Natural killer cell treated with Interleukin-12 subunit alpha and Interleukin-12 subunit beta and Interleukin-15 and Interleukin-18, amount 100 ng/mL, for 72 hours (primary cell): ENCODE measurements at regions not wholly inside any gene's neighbourhood (a gene's known extent, or its start where the extent isn't known, plus 50 kb on each side); places are given as distances from the start of the nearest gene placed in this dataset.

Experiments
- ATAC-seq, 2 donors: fragments of 150-1000 bp; cut with Tn5 transposase in 1 of 2; sonication (Bioruptor Pico), chemical (Tn5 transposase) in 1 of 2; 2 replicates each; pipeline ENCODE4 v1.10.0; 2021
- DNase-seq: peaks from one replicate; pipeline ENCODE4 v3.0.0; 2022; ENCODE audit warnings: low spot score
- H3K27ac Mint-ChIP-seq, 2 donors: 1 replicate in 1 of 2; 2 replicates in 1 of 2; pipeline ENCODE4 v1.8.0; 2022; ENCODE audit warnings: mixed read lengths in 2 of 2, mild to moderate bottlenecking in 1 of 2, moderate library complexity in 1 of 2
- H3K27me3 Mint-ChIP-seq, 2 donors: 1 replicate in 1 of 2; 2 replicates in 1 of 2; pipeline ENCODE4 v1.8.0; 2022; ENCODE audit warnings: mixed read lengths in 2 of 2
- H3K36me3 Mint-ChIP-seq: one replicate; pipeline ENCODE4 v1.8.0; 2022; ENCODE audit warnings: mixed read lengths
- H3K4me1 Mint-ChIP-seq, 2 donors: 1 replicate in 1 of 2; 2 replicates in 1 of 2; pipeline ENCODE4 v1.8.0; 2022; ENCODE audit warnings: low read depth in 2 of 2, mixed read lengths in 2 of 2, mild to moderate bottlenecking in 1 of 2
- H3K4me3 Mint-ChIP-seq: one replicate; pipeline ENCODE4 v1.8.0; 2022; ENCODE audit warnings: mixed read lengths
- H3K9me3 Mint-ChIP-seq: 2 replicates; pipeline ENCODE4 v1.8.0; 2022; ENCODE audit warnings: mixed read lengths

- Mint-ChIP-seq H3K4me1 (no peaks in the 10 kb centered on the region), H3K9me3 (no peaks in the 10 kb centered on the region), H3K27me3 (peaks cover 0 to 8% of the 10 kb centered on the region in 2 donors), H3K27ac (no peak overlapping the region), H3K36me3 (no peaks in the 10 kb centered on the region), H3K4me3 (no peak overlapping the region)
- ATAC-seq (no peak), DNase-seq (no peak)
Observed at GRCh38 chr12:127065595-127065994, 1201.4 kb upstream of the TMEM132C start.

GRCh38 chr12:127070515-127071157 is 1196.3 kb upstream of the TMEM132C start:
- Mint-ChIP-seq H3K4me3 (no peak overlapping the region), H3K9me3 (no peaks in the 10 kb centered on the region), H3K27me3 (peaks cover 3 to 31% of the 10 kb centered on the region in 2 donors), H3K27ac (no peak overlapping the region), H3K36me3 (no peaks in the 10 kb centered on the region), H3K4me1 (no peaks in the 10 kb centered on the region)
- ATAC-seq (no peak), DNase-seq (no peak)

DNA sequence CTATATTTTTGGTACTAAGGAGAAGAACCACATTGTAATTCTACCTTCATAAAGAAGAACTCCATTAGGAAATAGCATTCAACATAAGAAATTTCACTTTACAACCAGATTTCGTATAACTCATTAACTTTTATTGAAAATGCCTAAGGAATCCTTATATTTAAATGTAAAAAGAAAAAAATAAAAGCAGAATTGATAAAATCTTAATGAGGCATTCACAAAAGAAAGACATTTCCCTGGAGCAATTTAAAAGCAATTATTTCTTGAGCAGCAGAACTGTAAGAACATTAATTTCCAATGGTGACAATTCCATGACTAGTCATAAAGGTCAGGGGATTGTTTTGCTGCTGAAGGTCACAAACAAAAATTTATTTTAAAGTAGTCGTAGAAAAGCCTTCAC is 1192.8 kb upstream of the TMEM132C start:
- H3K4me3 Mint-ChIP-seq = no peak overlapping the region
- DNase-seq (no peak), ATAC-seq (no peak)
- H3K4me1 Mint-ChIP-seq = no peaks in the 10 kb centered on the region
- no peaks in the 10 kb centered on the region for H3K9me3 Mint-ChIP-seq
- H3K36me3 Mint-ChIP-seq = no peaks in the 10 kb centered on the region
- peaks cover 7 to 46% of the 10 kb centered on the region in 2 donors for H3K27me3 Mint-ChIP-seq
- no peak overlapping the region for H3K27ac Mint-ChIP-seq

GRCh38 chr12:127075981-127076380 is 1191.0 kb upstream of the TMEM132C start:
- Mint-ChIP-seq H3K27me3 (peaks cover 7 to 46% of the 10 kb centered on the region in 2 donors), H3K9me3 (no peaks in the 10 kb centered on the region), H3K36me3 (no peaks in the 10 kb centered on the region), H3K4me1 (no peaks in the 10 kb centered on the region), H3K27ac (no peak overlapping the region), H3K4me3 (no peak overlapping the region)
- DNase-seq (no peak), ATAC-seq (no peak)

DNA sequence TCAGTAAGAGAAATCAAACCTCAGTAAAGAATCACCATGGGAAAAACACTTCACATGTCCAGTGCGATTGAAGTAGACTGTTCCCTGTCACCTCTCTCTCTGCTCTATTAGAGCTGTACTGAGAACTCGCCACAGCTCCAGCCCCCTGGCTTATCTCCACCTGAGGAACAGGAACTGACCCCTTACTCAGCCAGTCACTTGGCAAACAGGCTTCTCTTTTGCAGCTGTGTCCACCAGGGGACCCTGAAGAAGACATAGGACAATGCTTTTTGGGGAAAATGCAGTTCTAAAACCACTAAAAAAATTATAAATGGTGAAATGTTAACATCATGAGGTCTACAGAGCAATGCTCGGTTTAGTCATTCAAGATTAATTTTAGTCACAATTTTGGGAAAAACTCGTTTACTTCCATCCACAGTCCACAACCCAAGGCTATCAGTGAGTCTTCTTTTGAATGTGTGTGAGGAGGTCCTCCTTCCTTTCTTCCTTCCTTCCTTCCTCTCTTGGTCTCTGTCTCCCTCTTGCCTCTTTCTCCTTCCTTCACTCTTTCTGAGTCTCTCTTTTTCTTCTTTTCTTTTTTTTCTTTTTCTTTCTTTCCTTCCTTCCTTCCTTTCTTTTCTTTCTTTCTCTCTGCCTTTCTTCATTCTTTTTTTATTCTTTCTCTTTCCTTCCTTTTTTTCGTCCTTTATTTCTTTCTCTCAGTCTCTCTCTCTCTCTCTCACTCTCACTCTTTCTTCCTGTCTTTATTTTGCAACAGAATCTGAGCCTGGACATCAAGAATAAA is 1189.5 kb upstream of the TMEM132C start:
- no peaks in the 10 kb centered on the region for H3K36me3 Mint-ChIP-seq
- no peak overlapping the region for H3K4me3 Mint-ChIP-seq

GRCh38 chr12:127078577-127079350 is 1188.2 kb upstream of the TMEM132C start:
- peaks cover 4 to 6% of the 10 kb centered on the region in 2 donors for H3K4me1 Mint-ChIP-seq
- no peaks in the 10 kb centered on the region for H3K36me3 Mint-ChIP-seq
- no peaks in the 10 kb centered on the region for H3K9me3 Mint-ChIP-seq
- peaks cover 7 to 29% of the 10 kb centered on the region in 2 donors for H3K27me3 Mint-ChIP-seq
- no peak overlapping the region for H3K4me3 Mint-ChIP-seq
- DNase-seq (no peak), ATAC-seq (no peak)
- H3K27ac Mint-ChIP-seq = no peak overlapping the region

More for the DNA sequence above, 1189.5 kb upstream of the TMEM132C start:
- Mint-ChIP-seq H3K27me3 (peaks cover 7 to 33% of the 10 kb centered on the region in 2 donors), H3K4me1 (no peaks in the 10 kb centered on the region), H3K27ac (no peak overlapping the region), H3K9me3 (no peaks in the 10 kb centered on the region)
- DNase-seq (no peak), ATAC-seq (no peak)

- DNase-seq (no peak), ATAC-seq (no peak)
- Mint-ChIP-seq H3K27me3 (peaks cover 7 to 25% of the 10 kb centered on the region in 2 donors), H3K36me3 (no peaks in the 10 kb centered on the region), H3K27ac (no peak overlapping the region), H3K4me1 (peaks cover 4 to 10% of the 10 kb centered on the region in 2 donors), H3K4me3 (no peak overlapping the region), H3K9me3 (no peaks in the 10 kb centered on the region)
Observed at GRCh38 chr12:127079636-127080035, 1187.3 kb upstream of the TMEM132C start.

DNA sequence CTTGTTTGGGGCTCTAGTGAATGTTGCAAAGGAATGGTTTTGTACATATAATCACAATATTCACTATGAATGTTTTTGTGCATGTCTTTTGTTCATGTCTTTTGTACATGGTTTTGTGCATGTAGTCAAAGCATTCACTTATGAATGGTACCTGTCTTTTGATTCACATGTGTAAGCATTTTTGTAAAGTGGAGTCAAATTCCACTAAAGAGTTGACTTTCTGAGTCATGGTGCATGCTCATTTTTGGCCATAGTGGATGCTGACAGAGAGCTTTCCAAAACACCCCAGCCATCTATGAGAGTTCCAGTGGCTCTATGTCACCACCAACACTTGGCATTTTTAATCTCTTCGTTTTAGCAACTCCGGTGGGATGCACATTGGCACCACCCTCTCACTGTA is 1185.9 kb upstream of the TMEM132C start:
- no peak overlapping the region for H3K4me3 Mint-ChIP-seq
- DNase-seq = no peak
- no peak for ATAC-seq
- peaks cover 3 to 10% of the 10 kb centered on the region in 2 donors for H3K27me3 Mint-ChIP-seq
- peaks cover 4 to 10% of the 10 kb centered on the region in 2 donors for H3K4me1 Mint-ChIP-seq
- no peak overlapping the region for H3K27ac Mint-ChIP-seq
- no peaks in the 10 kb centered on the region for H3K9me3 Mint-ChIP-seq
- H3K36me3 Mint-ChIP-seq = no peaks in the 10 kb centered on the region

DNA sequence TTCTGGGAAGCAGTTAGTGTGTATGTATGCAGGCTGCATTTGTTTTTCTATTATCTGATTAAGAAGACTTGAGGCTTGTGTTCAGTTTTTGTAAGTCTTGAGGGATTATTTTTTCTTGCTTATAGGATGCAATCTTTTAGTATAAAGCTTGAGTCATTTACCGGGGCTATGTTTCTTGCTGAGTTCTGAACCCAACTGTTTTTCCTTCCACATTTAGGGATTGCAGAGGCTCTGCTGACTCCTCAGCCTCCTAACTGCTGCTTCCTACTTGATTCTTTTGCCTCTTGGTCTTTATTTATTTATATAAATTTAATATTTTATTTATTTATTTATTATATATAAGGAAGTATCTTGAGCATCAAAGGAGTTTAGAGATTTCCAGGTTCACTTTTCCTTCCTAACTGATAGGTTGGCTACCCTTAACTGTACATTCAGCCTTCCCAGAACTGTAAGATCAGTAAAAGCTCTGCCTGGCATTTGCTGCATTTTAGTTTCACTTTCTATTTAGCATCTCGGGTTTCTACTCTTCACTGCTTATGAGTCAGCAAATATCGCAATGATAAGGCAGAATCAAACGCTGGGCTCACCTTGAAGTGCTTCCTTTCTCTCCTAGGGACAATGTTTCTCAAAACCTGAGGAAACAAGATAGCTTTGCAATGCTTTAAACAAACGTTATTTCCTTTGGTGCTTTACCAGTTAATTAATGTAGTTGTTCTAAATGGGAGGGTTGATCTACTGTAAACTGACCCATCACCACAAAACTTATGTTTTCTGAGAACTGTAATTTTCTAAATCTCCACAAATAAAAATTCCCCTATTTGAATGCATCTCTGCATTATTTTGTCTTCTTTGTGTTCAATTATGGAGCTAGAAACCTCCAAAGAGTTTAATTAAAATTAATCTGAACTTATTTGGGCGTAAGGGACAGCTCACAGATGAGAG is 1183.7 kb upstream of the TMEM132C start:
- H3K9me3 Mint-ChIP-seq = no peaks in the 10 kb centered on the region
- DNase-seq (no peak), ATAC-seq (peak; percentile 83 to 87)
- H3K4me1 Mint-ChIP-seq = peaks cover 4 to 10% of the 10 kb centered on the region in 2 donors
- peak overlapping the region; percentile 26 to 74 for H3K27ac Mint-ChIP-seq
- peak overlapping the region; percentile 71 for H3K4me3 Mint-ChIP-seq
- no peaks in the 10 kb centered on the region for H3K36me3 Mint-ChIP-seq
- H3K27me3 Mint-ChIP-seq = peaks cover 0 to 3% of the 10 kb centered on the region in 2 donors

GRCh38 chr12:127101076-127101475 is 1165.9 kb upstream of the TMEM132C start:
- no peak overlapping the region for H3K4me3 Mint-ChIP-seq
- no peak overlapping the region for H3K27ac Mint-ChIP-seq
- H3K4me1 Mint-ChIP-seq = no peaks in the 10 kb centered on the region
- no peaks in the 10 kb centered on the region for H3K36me3 Mint-ChIP-seq
- H3K9me3 Mint-ChIP-seq = no peaks in the 10 kb centered on the region
- no peak for DNase-seq
- ATAC-seq = no peak
- H3K27me3 Mint-ChIP-seq = peaks cover 0 to 18% of the 10 kb centered on the region in 2 donors

- Mint-ChIP-seq H3K27ac (no peak overlapping the region), H3K36me3 (no peaks in the 10 kb centered on the region), H3K27me3 (peaks cover 0 to 38% of the 10 kb centered on the region in 2 donors), H3K4me3 (no peak overlapping the region), H3K9me3 (no peaks in the 10 kb centered on the region), H3K4me1 (peaks cover 0 to 3% of the 10 kb centered on the region in 2 donors)
- DNase-seq (no peak), ATAC-seq (no peak)
Observed at GRCh38 chr12:127106041-127106440, 1160.9 kb upstream of the TMEM132C start.

- no peaks in the 10 kb centered on the region for H3K36me3 Mint-ChIP-seq
- no peak overlapping the region for H3K4me3 Mint-ChIP-seq
- ATAC-seq = no peak
- peaks cover 0 to 33% of the 10 kb centered on the region in 2 donors for H3K27me3 Mint-ChIP-seq
- H3K4me1 Mint-ChIP-seq = peaks cover 0 to 3% of the 10 kb centered on the region in 2 donors
- H3K9me3 Mint-ChIP-seq = no peaks in the 10 kb centered on the region
- H3K27ac Mint-ChIP-seq = no peak overlapping the region
- DNase-seq = no peak
Observed at GRCh38 chr12:127106697-127107096, 1160.3 kb upstream of the TMEM132C start.

GRCh38 chr12:127107744-127108143 is 1159.2 kb upstream of the TMEM132C start:
- Mint-ChIP-seq H3K9me3 (no peaks in the 10 kb centered on the region), H3K4me1 (peaks cover 0 to 3% of the 10 kb centered on the region in 2 donors), H3K27ac (no peak overlapping the region), H3K27me3 (peaks cover 0 to 26% of the 10 kb centered on the region in 2 donors), H3K36me3 (no peaks in the 10 kb centered on the region), H3K4me3 (no peak overlapping the region)
- ATAC-seq (no peak), DNase-seq (no peak)
